ENCODE measurements at regions not wholly inside any gene's neighbourhood (a gene's known extent, or its start where the extent isn't known, plus 50 kb on each side); places are given as distances from the start of the nearest gene placed in this dataset.

DNA sequence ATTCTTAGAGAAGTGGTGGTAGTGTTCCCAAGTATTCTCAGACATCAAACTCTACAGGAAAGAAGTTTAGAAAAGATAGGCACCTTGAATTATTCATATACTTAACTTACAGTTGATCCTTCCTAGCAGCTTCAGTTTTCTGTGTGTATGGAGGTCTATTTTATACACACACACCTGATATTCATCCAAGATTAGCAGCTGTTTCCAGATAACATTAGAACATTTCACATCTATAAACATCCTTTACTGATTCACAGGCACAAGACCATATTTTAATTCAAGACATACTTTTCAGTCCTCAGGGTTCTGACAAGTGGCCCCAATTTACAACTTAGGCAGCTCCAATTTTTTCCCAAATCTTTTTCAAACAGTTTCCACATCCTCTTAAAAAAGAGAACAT lies 287.8 kb upstream of the USP25 start:
- H3K4me3 Mint-ChIP-seq = no peak overlapping the region
- DNase-seq = no peak
- H3K36me3 Mint-ChIP-seq = peaks cover 0 to 4% of the 10 kb centered on the region in 2 donors
- Histone ChIP-seq H4K20me1 (ENCODE audit: insufficient read depth, low read length) (no peaks in the 10 kb centered on the region), H3K36me3 (replicated peaks in 1 of 2; ENCODE audit: control insufficient read depth in 1 of 2, insufficient read depth in 2 of 2, low read length in 2 of 2) (no peaks in the 10 kb centered on the region), H3K27me3 (ENCODE audit: control insufficient read depth in 2 of 2, insufficient read depth in 2 of 2, low read length in 2 of 2) (no peaks in the 10 kb centered on the region), H3K9ac (ENCODE audit: insufficient read depth, low read length, poor library complexity, severe bottlenecking) (no peak overlapping the region), H3K4me2 (replicated peaks; ENCODE audit: extremely low read depth, low read length, poor library complexity, severe bottlenecking) (no peak overlapping the region), H3K4me3 (replicated peaks in 1 of 3; ENCODE audit: low read depth in 2 of 3, low read length in 3 of 3) (no peak overlapping the region), H3K4me1 (ENCODE audit: control insufficient read depth in 1 of 2, insufficient read depth in 2 of 2, low read length in 2 of 2) (peaks cover 46 to 49% of the 10 kb centered on the region in 2 donors), H3K79me2 (ENCODE audit: insufficient read depth, low read length) (no peaks in the 10 kb centered on the region), H3K27ac (ENCODE audit: low read depth in 1 of 2, low read length in 2 of 2) (no peak overlapping the region), H3K9me3 (replicated peaks in 1 of 2; ENCODE audit: control insufficient read depth in 1 of 2, insufficient read depth in 1 of 2, low read length in 2 of 2) (no peaks in the 10 kb centered on the region), H2AFZ (ENCODE audit: insufficient read depth, low read depth, low read length, poor library complexity, severe bottlenecking) (peak overlapping the region; percentile 57)
- peaks cover 49% of the 10 kb centered on the region for H3K4me1 Mint-ChIP-seq
- intact Hi-C loops (cut with micrococcal nuclease) = loop anchor here in 1 of 2 donors (5.0 kb wide), 1 partner anchor 375 kb away; no protein-coding TSS in a partner anchor
- H3K27me3 Mint-ChIP-seq (ENCODE audit: low read depth in 3 of 3) = peaks cover 0 to 2% (median 0%) of the 10 kb centered on the region in 3 donors
- H3K27ac Mint-ChIP-seq = peak overlapping the region in 1 of 7 donors; percentile 32
- H3K9me3 Mint-ChIP-seq = no peaks in the 10 kb centered on the region
- TF ChIP-seq, protein P1, sequence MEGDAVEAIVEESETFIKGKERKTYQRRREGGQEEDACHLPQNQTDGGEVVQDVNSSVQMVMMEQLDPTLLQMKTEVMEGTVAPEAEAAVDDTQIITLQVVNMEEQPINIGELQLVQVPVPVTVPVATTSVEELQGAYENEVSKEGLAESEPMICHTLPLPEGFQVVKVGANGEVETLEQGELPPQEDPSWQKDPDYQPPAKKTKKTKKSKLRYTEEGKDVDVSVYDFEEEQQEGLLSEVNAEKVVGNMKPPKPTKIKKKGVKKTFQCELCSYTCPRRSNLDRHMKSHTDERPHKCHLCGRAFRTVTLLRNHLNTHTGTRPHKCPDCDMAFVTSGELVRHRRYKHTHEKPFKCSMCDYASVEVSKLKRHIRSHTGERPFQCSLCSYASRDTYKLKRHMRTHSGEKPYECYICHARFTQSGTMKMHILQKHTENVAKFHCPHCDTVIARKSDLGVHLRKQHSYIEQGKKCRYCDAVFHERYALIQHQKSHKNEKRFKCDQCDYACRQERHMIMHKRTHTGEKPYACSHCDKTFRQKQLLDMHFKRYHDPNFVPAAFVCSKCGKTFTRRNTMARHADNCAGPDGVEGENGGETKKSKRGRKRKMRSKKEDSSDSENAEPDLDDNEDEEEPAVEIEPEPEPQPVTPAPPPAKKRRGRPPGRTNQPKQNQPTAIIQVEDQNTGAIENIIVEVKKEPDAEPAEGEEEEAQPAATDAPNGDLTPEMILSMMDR (IDR thresholded peaks at IDR 0.05) = no peak

DNA sequence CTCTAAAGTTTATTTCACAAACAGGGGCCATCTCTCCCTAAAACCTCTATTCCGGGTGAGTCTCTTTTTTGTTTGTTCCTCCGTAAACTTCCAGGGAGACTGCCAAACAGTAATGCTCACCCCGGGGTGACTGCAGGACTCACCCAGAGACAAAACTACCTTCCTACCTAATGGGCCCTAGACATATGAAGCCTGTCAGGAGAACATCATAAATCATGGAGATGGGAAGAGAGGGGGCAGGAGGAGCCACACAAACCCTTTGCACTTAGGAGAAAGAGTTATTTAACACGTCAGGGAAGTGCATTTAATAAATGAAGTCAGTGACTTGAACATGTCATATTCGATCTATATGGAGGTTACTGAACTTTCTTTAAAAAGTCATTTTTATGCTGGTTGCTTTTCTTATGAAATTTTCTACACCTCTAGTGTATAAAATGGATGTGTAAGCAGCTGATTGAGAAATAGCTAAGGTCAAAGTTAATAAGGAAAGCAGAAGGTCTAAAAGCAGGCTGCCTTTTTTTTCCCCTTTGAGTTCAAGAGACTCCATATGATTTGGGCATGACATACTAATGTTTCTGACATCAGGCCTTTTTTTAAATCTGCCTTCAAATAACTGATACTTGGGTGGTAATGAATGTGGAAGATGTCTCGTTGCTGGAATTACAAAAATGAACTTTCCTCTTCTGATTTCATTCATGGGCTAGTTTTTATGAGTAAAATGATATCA lies 286.9 kb upstream of the USP25 start:
- H3K36me3 Mint-ChIP-seq = peaks cover 0 to 4% of the 10 kb centered on the region in 2 donors
- Histone ChIP-seq H3K27me3 (ENCODE audit: control insufficient read depth in 2 of 2, insufficient read depth in 2 of 2, low read length in 2 of 2) (no peaks in the 10 kb centered on the region), H3K36me3 (replicated peaks in 1 of 2; ENCODE audit: control insufficient read depth in 1 of 2, insufficient read depth in 2 of 2, low read length in 2 of 2) (no peaks in the 10 kb centered on the region), H3K27ac (ENCODE audit: low read depth in 1 of 2, low read length in 2 of 2) (peak overlapping the region in 1 of 2 donors; percentile 78), H4K20me1 (ENCODE audit: insufficient read depth, low read length) (no peaks in the 10 kb centered on the region), H3K9me3 (replicated peaks in 1 of 2; ENCODE audit: control insufficient read depth in 1 of 2, insufficient read depth in 1 of 2, low read length in 2 of 2) (no peaks in the 10 kb centered on the region), H3K4me2 (replicated peaks; ENCODE audit: extremely low read depth, low read length, poor library complexity, severe bottlenecking) (peak overlapping the region; percentile 31), H3K4me1 (ENCODE audit: control insufficient read depth in 1 of 2, insufficient read depth in 2 of 2, low read length in 2 of 2) (peaks cover 46 to 49% of the 10 kb centered on the region in 2 donors), H3K9ac (ENCODE audit: insufficient read depth, low read length, poor library complexity, severe bottlenecking) (no peak overlapping the region), H3K4me3 (replicated peaks in 1 of 3; ENCODE audit: low read depth in 2 of 3, low read length in 3 of 3) (peak overlapping the region in 1 of 3 experiments; percentile 49), H2AFZ (ENCODE audit: insufficient read depth, low read depth, low read length, poor library complexity, severe bottlenecking) (peak overlapping the region; percentile 57), H3K79me2 (ENCODE audit: insufficient read depth, low read length) (no peaks in the 10 kb centered on the region)
- peaks cover 0 to 2% (median 0%) of the 10 kb centered on the region in 3 donors for H3K27me3 Mint-ChIP-seq (ENCODE audit: low read depth in 3 of 3)
- H3K27ac Mint-ChIP-seq = peak overlapping the region; percentile 34 to 99 (median 89)
- DNase-seq = peak; percentile 17 to 58 (median 57)
- peaks cover 49% of the 10 kb centered on the region for H3K4me1 Mint-ChIP-seq
- TF ChIP-seq, protein P1 (IDR thresholded peaks at IDR 0.05) = no peak
- H3K9me3 Mint-ChIP-seq = no peaks in the 10 kb centered on the region
- intact Hi-C loops (cut with micrococcal nuclease) = loop anchor here in 1 of 2 donors (5.0 kb wide), 1 partner anchor 376 kb away; no protein-coding TSS in a partner anchor
- H3K4me3 Mint-ChIP-seq = peak overlapping the region in 1 of 2 donors; percentile 79
- 67% methylated on average over 1 of the region's 6 CpGs for WGBS (ENCODE audit: insufficient coverage)

Measured in CD14-positive monocyte (primary cell).